ENCODE measurements at regions not wholly inside any gene's neighbourhood (a gene's known extent, or its start where the extent isn't known, plus 50 kb on each side); places are given as distances from the start of the nearest gene placed in this dataset.

DNA sequence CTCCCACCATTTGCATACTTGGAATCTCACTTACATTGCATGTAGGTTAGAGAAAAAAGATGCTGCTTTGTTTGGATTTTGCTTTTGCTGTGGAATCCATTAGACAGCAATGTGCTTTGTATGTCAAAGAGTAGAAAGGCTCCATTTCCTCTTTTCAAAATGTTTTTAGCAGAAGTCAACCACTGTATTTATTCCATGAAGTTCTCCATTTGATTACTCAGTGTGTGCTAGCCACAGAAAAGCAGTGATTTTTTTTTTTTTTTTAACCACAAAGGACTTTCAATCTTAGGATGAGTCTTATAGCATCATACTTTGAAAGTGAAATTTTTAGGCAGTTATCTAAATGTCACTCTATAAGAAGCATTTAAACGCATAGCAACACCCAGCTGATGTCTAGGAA is 285.0 kb upstream of the ADAMTS9 start:
- ChIA-PET POLR2A (no interaction called here), CTCF (no interaction called here)
- H3K4me3 Mint-ChIP-seq: no peak overlapping the region
- H3K27me3 Mint-ChIP-seq (ENCODE audit: low read depth): no peaks in the 10 kb centered on the region
- DNase-seq (ENCODE audit: low spot score) (no peak), ATAC-seq (no peak)
- H3K36me3 Mint-ChIP-seq: no peaks in the 10 kb centered on the region
- H3K4me1 Mint-ChIP-seq: peaks cover 11% of the 10 kb centered on the region
- no peaks in the 10 kb centered on the region for H3K9me3 Mint-ChIP-seq
- no peak overlapping the region for H3K27ac Mint-ChIP-seq
- TF ChIP-seq ZNF232 (CRISPR knock-in tag; IDR thresholded peaks at IDR 0.05): no peak
- TF ChIP-seq ATF1 (CRISPR knock-in tag; IDR thresholded peaks at IDR 0.05): no peak
- no peak for TF ChIP-seq CREM (CRISPR knock-in tag; IDR thresholded peaks at IDR 0.05)
- TF ChIP-seq, protein P1, sequence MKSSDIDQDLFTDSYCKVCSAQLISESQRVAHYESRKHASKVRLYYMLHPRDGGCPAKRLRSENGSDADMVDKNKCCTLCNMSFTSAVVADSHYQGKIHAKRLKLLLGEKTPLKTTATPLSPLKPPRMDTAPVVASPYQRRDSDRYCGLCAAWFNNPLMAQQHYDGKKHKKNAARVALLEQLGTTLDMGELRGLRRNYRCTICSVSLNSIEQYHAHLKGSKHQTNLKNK (CRISPR knock-in tag; IDR thresholded peaks at IDR 0.05): no peak
- no peak for TF ChIP-seq NFE2L1 (CRISPR knock-in tag; IDR thresholded peaks at IDR 0.05)
- TF ChIP-seq FOXP4 (CRISPR knock-in tag; IDR thresholded peaks at IDR 0.05): no peak

DNA sequence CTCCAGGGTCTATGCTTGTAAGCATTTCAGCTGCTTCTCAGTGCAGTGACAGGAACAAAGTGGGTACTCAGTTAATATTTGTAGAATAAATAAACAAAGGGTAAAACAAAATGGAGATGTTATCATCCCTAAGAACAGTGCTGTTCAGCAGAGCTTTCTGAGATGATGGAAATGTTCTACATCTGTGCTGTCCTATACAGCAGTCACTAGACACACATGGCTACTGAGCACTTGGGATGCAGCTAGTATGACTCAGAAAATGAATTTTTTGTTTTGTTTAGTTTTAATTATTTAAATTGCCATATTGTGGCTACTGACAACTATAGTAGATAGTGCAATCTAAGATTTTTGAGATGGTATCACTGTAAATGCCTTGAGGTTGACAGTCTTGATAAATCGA is 283.8 kb upstream of the ADAMTS9 start:
- no peak overlapping the region for H3K27ac Mint-ChIP-seq
- H3K4me3 Mint-ChIP-seq: no peak overlapping the region
- DNase-seq (ENCODE audit: low spot score): no peak
- ChIA-PET POLR2A (no interaction called here), CTCF (no interaction called here)
- H3K36me3 Mint-ChIP-seq: no peaks in the 10 kb centered on the region
- TF ChIP-seq NR2C2 (CRISPR knock-in tag; IDR thresholded peaks at IDR 0.05) (no peak), E2F4 (CRISPR knock-in tag; IDR thresholded peaks at IDR 0.05; ENCODE audit: borderline replicate concordance, low read depth) (no peak), IRF2 (CRISPR knock-in tag; IDR thresholded peaks at IDR 0.05; ENCODE audit: borderline replicate concordance, low read depth) (no peak), OVOL2 (CRISPR knock-in tag; IDR thresholded peaks at IDR 0.05; ENCODE audit: borderline replicate concordance) (no peak), CBFB (CRISPR knock-in tag; IDR thresholded peaks at IDR 0.05; ENCODE audit: low read depth) (no peak), GRHL2 (CRISPR knock-in tag; IDR thresholded peaks at IDR 0.05; ENCODE audit: insufficient replicate concordance, severe bottlenecking) (no peak), SMAD3 (CRISPR knock-in tag; IDR thresholded peaks at IDR 0.05; ENCODE audit: borderline replicate concordance) (no peak), ZBTB21 (CRISPR knock-in tag; IDR thresholded peaks at IDR 0.05; ENCODE audit: borderline replicate concordance) (no peak), ATF1 (CRISPR knock-in tag; IDR thresholded peaks at IDR 0.05) (no peak), STAT6 (CRISPR knock-in tag; conservative IDR thresholded peaks at IDR 0.05; ENCODE audit: low read depth) (no peak), ZNF423 (CRISPR knock-in tag; IDR thresholded peaks at IDR 0.05) (no peak), AR (CRISPR knock-in tag; IDR thresholded peaks at IDR 0.05) (no peak), RORB (CRISPR knock-in tag; IDR thresholded peaks at IDR 0.05) (no peak)
- TF ChIP-seq, protein P2, sequence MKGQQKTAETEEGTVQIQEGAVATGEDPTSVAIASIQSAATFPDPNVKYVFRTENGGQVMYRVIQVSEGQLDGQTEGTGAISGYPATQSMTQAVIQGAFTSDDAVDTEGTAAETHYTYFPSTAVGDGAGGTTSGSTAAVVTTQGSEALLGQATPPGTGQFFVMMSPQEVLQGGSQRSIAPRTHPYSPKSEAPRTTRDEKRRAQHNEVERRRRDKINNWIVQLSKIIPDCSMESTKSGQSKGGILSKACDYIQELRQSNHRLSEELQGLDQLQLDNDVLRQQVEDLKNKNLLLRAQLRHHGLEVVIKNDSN (CRISPR knock-in tag; IDR thresholded peaks at IDR 0.05): no peak
- TF ChIP-seq, protein P3, sequence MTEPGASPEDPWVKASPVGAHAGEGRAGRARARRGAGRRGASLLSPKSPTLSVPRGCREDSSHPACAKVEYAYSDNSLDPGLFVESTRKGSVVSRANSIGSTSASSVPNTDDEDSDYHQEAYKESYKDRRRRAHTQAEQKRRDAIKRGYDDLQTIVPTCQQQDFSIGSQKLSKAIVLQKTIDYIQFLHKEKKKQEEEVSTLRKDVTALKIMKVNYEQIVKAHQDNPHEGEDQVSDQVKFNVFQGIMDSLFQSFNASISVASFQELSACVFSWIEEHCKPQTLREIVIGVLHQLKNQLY (CRISPR knock-in tag; IDR thresholded peaks at IDR 0.05): no peak
- TF ChIP-seq, protein P4, sequence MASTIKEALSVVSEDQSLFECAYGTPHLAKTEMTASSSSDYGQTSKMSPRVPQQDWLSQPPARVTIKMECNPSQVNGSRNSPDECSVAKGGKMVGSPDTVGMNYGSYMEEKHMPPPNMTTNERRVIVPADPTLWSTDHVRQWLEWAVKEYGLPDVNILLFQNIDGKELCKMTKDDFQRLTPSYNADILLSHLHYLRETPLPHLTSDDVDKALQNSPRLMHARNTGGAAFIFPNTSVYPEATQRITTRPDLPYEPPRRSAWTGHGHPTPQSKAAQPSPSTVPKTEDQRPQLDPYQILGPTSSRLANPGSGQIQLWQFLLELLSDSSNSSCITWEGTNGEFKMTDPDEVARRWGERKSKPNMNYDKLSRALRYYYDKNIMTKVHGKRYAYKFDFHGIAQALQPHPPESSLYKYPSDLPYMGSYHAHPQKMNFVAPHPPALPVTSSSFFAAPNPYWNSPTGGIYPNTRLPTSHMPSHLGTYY (CRISPR knock-in tag; IDR thresholded peaks at IDR 0.05): no peak
- H3K27me3 Mint-ChIP-seq (ENCODE audit: low read depth): no peaks in the 10 kb centered on the region
- no peak for ATAC-seq
- H3K4me1 Mint-ChIP-seq: peaks cover under 1% of the 10 kb centered on the region; the same call in 1 of the 2 replicates
- H3K9me3 Mint-ChIP-seq: no peaks in the 10 kb centered on the region

Data from WTC11 (cell line).